ENCODE measurements at regions not wholly inside any gene's neighbourhood (a gene's known extent, or its start where the extent isn't known, plus 50 kb on each side); places are given as distances from the start of the nearest gene placed in this dataset.

- H3K27ac ChIP-seq = no peak overlapping the region
- no peak for TF ChIP-seq CTCF (IDR thresholded peaks at IDR 0.05; ENCODE audit: low read depth, low read length)
- no peaks in the 10 kb centered on the region for H3K4me1 ChIP-seq (ENCODE audit: low read depth)
- DNase-seq (ENCODE audit: low read depth in 1 of 2, low spot score in 1 of 2) = peak in 1 of 2 donors; percentile 34
- no peaks in the 10 kb centered on the region for H3K9me3 ChIP-seq (ENCODE audit: low read depth)
- H3K27me3 ChIP-seq = no peaks in the 10 kb centered on the region
- no peak overlapping the region for H3K4me3 ChIP-seq
- no peaks in the 10 kb centered on the region for H3K36me3 ChIP-seq
These were observed 129.8 kb upstream of the PPP1R3A start for GRCh38 chr7:114048386-114049235.

- Histone ChIP-seq H3K27ac (no peak overlapping the region), H3K4me1 (ENCODE audit: low read depth) (no peaks in the 10 kb centered on the region), H3K4me3 (no peak overlapping the region), H3K36me3 (no peaks in the 10 kb centered on the region), H3K27me3 (no peaks in the 10 kb centered on the region), H3K9me3 (ENCODE audit: low read depth) (no peaks in the 10 kb centered on the region)
- no peak for TF ChIP-seq CTCF (IDR thresholded peaks at IDR 0.05; ENCODE audit: low read depth, low read length)
- DNase-seq (ENCODE audit: low read depth in 1 of 2, low spot score in 1 of 2) = peak in 1 of 2 donors; percentile 70
These were observed 129.1 kb upstream of the PPP1R3A start for GRCh38 chr7:114047889-114048288.

- Histone ChIP-seq H3K27ac (no peak overlapping the region), H3K4me1 (ENCODE audit: low read depth) (no peaks in the 10 kb centered on the region), H3K4me3 (no peak overlapping the region), H3K36me3 (no peaks in the 10 kb centered on the region), H3K9me3 (ENCODE audit: low read depth) (no peaks in the 10 kb centered on the region), H3K27me3 (no peaks in the 10 kb centered on the region)
- no peak for TF ChIP-seq CTCF (IDR thresholded peaks at IDR 0.05; ENCODE audit: low read depth, low read length)
- DNase-seq (ENCODE audit: low read depth in 1 of 2, low spot score in 1 of 2) = no peak
These were observed 114.7 kb upstream of the PPP1R3A start for GRCh38 chr7:114033475-114033874.

- no peak overlapping the region for H3K4me3 ChIP-seq
- no peak overlapping the region for H3K27ac ChIP-seq
- no peaks in the 10 kb centered on the region for H3K9me3 ChIP-seq (ENCODE audit: low read depth)
- TF ChIP-seq CTCF (IDR thresholded peaks at IDR 0.05; ENCODE audit: low read depth, low read length) = peak; percentile 52
- DNase-seq (ENCODE audit: low read depth in 1 of 2, low spot score in 1 of 2) = peak; percentile 68 to 86
- H3K36me3 ChIP-seq = no peaks in the 10 kb centered on the region
- H3K4me1 ChIP-seq (ENCODE audit: low read depth) = no peaks in the 10 kb centered on the region
- no peaks in the 10 kb centered on the region for H3K27me3 ChIP-seq
These were observed 107.8 kb upstream of the PPP1R3A start for GRCh38 chr7:114026486-114027089.

GRCh38 chr7:114021135-114021534 lies 102.3 kb upstream of the PPP1R3A start:
- Histone ChIP-seq H3K4me3 (no peak overlapping the region), H3K27ac (no peak overlapping the region), H3K27me3 (no peaks in the 10 kb centered on the region), H3K36me3 (no peaks in the 10 kb centered on the region), H3K4me1 (ENCODE audit: low read depth) (no peaks in the 10 kb centered on the region), H3K9me3 (ENCODE audit: low read depth) (no peaks in the 10 kb centered on the region)
- TF ChIP-seq CTCF (IDR thresholded peaks at IDR 0.05; ENCODE audit: low read depth, low read length) = no peak
- no peak for DNase-seq (ENCODE audit: low read depth in 1 of 2, low spot score in 1 of 2)
